ENCODE measurements at regions not wholly inside any gene's neighbourhood (a gene's known extent, or its start where the extent isn't known, plus 50 kb on each side); places are given as distances from the start of the nearest gene placed in this dataset.

DNA sequence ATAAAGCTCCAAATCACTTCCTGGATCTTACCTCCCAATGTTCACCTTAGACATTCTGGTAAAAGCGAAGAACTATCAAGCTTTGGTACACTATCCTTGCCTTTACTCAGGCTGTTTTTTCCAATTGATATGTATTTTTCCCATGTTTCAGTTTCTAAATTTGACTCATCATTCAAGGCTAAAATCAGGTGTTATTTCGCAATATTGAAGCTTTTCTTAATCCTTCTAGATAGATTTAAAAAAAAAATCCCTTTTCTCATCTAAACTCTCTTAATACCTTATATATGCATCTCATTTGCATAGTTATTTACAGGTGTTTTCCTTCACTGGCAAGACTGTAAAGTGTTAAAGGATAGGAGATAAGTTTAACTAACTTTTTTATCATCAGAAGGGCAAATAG, 608.1 kb upstream of the FAM241A start:
- Histone ChIP-seq H3K4me3 (ENCODE audit: low read depth in 2 of 2, low read length in 2 of 2) (no peak overlapping the region), H3K9me3 (ENCODE audit: control insufficient read depth, insufficient read depth, low read depth, low read length) (no peaks in the 10 kb centered on the region), H3K36me3 (ENCODE audit: control insufficient read depth, insufficient read depth, low read length) (no peaks in the 10 kb centered on the region), H3K27me3 (ENCODE audit: control insufficient read depth, insufficient read depth, low read length) (no peaks in the 10 kb centered on the region), H3K4me1 (ENCODE audit: control insufficient read depth, insufficient read depth, low read length) (no peaks in the 10 kb centered on the region), H3K27ac (ENCODE audit: low read length) (no peak overlapping the region)
- in situ Hi-C loops (cut with HindIII; ENCODE audit: low pct_unique_long_range_greater_than_20kb, low sequenced_read_pairs) (no loop called here), intact Hi-C loops (cut with micrococcal nuclease; ENCODE audit: unreplicated experiment) (no loop called here)
- ChIA-PET CTCF (no interaction called here), POLR2A (no interaction called here)
- no peak for TF ChIP-seq TCF7L2 (IDR thresholded peaks at IDR 0.05; ENCODE audit: low read depth, low read length)
- TF ChIP-seq, protein P1, sequence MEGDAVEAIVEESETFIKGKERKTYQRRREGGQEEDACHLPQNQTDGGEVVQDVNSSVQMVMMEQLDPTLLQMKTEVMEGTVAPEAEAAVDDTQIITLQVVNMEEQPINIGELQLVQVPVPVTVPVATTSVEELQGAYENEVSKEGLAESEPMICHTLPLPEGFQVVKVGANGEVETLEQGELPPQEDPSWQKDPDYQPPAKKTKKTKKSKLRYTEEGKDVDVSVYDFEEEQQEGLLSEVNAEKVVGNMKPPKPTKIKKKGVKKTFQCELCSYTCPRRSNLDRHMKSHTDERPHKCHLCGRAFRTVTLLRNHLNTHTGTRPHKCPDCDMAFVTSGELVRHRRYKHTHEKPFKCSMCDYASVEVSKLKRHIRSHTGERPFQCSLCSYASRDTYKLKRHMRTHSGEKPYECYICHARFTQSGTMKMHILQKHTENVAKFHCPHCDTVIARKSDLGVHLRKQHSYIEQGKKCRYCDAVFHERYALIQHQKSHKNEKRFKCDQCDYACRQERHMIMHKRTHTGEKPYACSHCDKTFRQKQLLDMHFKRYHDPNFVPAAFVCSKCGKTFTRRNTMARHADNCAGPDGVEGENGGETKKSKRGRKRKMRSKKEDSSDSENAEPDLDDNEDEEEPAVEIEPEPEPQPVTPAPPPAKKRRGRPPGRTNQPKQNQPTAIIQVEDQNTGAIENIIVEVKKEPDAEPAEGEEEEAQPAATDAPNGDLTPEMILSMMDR (IDR thresholded peaks at IDR 0.05): no peak
- no peak for TF ChIP-seq POLR2AphosphoS5 (IDR thresholded peaks at IDR 0.05; ENCODE audit: low read depth, low read length)
- TF ChIP-seq SIN3A (IDR thresholded peaks at IDR 0.05; ENCODE audit: borderline replicate concordance, insufficient read depth, low read depth, low read length): no peak
- TF ChIP-seq, protein P2, sequence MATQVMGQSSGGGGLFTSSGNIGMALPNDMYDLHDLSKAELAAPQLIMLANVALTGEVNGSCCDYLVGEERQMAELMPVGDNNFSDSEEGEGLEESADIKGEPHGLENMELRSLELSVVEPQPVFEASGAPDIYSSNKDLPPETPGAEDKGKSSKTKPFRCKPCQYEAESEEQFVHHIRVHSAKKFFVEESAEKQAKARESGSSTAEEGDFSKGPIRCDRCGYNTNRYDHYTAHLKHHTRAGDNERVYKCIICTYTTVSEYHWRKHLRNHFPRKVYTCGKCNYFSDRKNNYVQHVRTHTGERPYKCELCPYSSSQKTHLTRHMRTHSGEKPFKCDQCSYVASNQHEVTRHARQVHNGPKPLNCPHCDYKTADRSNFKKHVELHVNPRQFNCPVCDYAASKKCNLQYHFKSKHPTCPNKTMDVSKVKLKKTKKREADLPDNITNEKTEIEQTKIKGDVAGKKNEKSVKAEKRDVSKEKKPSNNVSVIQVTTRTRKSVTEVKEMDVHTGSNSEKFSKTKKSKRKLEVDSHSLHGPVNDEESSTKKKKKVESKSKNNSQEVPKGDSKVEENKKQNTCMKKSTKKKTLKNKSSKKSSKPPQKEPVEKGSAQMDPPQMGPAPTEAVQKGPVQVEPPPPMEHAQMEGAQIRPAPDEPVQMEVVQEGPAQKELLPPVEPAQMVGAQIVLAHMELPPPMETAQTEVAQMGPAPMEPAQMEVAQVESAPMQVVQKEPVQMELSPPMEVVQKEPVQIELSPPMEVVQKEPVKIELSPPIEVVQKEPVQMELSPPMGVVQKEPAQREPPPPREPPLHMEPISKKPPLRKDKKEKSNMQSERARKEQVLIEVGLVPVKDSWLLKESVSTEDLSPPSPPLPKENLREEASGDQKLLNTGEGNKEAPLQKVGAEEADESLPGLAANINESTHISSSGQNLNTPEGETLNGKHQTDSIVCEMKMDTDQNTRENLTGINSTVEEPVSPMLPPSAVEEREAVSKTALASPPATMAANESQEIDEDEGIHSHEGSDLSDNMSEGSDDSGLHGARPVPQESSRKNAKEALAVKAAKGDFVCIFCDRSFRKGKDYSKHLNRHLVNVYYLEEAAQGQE (IDR thresholded peaks at IDR 0.05; ENCODE audit: insufficient read depth in 1 of 2, low read depth in 2 of 2, low read length in 1 of 2): no peak
- no TSS peak for BruUV-seq (replicated peaks)
- DNase-seq (ENCODE audit: low read depth, low spot score) (no peak), ATAC-seq (no peak)

GRCh38 chr4:111537871-111538270, 607.4 kb upstream of the FAM241A start:
- no peak overlapping the region for H3K4me3 ChIP-seq (ENCODE audit: low read depth in 2 of 2, low read length in 2 of 2)
- ATAC-seq (no peak), DNase-seq (ENCODE audit: low read depth, low spot score) (no peak)
- no peaks in the 10 kb centered on the region for H3K27me3 ChIP-seq (ENCODE audit: control insufficient read depth, insufficient read depth, low read length)
- intact Hi-C loops (cut with micrococcal nuclease; ENCODE audit: unreplicated experiment): no loop called here
- POLR2A ChIA-PET: no interaction called here
- no peaks in the 10 kb centered on the region for H3K4me1 ChIP-seq (ENCODE audit: control insufficient read depth, insufficient read depth, low read length)
- BruUV-seq (replicated peaks): no TSS peak
- no peak overlapping the region for H3K27ac ChIP-seq (ENCODE audit: low read length)
- TF ChIP-seq, protein P1 (IDR thresholded peaks at IDR 0.05): no peak
- TF ChIP-seq, protein P2 (IDR thresholded peaks at IDR 0.05; ENCODE audit: insufficient read depth in 1 of 2, low read depth in 2 of 2, low read length in 1 of 2): no peak
- TF ChIP-seq TCF7L2 (IDR thresholded peaks at IDR 0.05; ENCODE audit: low read depth, low read length) (no peak), POLR2AphosphoS5 (IDR thresholded peaks at IDR 0.05; ENCODE audit: low read depth, low read length) (no peak), SIN3A (IDR thresholded peaks at IDR 0.05; ENCODE audit: borderline replicate concordance, insufficient read depth, low read depth, low read length) (no peak)
- H3K36me3 ChIP-seq (ENCODE audit: control insufficient read depth, insufficient read depth, low read length): no peaks in the 10 kb centered on the region
- no peaks in the 10 kb centered on the region for H3K9me3 ChIP-seq (ENCODE audit: control insufficient read depth, insufficient read depth, low read depth, low read length)
- CTCF ChIA-PET: no interaction called here
- in situ Hi-C loops (cut with HindIII; ENCODE audit: low pct_unique_long_range_greater_than_20kb, low sequenced_read_pairs): no loop called here
